ENCODE measurements at regions not wholly inside any gene's neighbourhood (a gene's known extent, or its start where the extent isn't known, plus 50 kb on each side); places are given as distances from the start of the nearest gene placed in this dataset.

DNA sequence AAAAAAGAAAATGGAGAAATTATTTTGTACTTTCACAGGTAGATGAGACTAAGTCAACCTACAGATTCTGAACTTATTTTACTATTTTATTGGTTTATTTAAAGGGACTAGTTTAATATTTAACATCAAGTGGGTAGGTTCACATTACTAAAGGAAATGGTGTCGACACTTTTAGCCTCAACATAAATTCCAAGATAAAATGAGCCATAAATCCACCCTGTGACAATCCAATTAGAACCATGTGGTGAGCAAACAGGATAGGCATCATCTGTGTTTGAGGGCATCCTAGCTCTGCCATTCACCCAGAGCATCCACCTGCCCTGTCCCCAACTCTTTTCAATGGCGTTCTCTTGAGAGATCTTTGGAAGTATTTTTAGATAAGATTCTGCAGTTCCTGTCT, 92.8 kb upstream of the PMFBP1 start:
- no peak for TF ChIP-seq GATA2 (IDR thresholded peaks at IDR 0.05; ENCODE audit: low read depth, low read length)
- TF ChIP-seq GATA3 (IDR thresholded peaks at IDR 0.05; ENCODE audit: low read depth, low read length), result no peak
